ENCODE measurements at regions not wholly inside any gene's neighbourhood (a gene's known extent, or its start where the extent isn't known, plus 50 kb on each side); places are given as distances from the start of the nearest gene placed in this dataset.

DNA sequence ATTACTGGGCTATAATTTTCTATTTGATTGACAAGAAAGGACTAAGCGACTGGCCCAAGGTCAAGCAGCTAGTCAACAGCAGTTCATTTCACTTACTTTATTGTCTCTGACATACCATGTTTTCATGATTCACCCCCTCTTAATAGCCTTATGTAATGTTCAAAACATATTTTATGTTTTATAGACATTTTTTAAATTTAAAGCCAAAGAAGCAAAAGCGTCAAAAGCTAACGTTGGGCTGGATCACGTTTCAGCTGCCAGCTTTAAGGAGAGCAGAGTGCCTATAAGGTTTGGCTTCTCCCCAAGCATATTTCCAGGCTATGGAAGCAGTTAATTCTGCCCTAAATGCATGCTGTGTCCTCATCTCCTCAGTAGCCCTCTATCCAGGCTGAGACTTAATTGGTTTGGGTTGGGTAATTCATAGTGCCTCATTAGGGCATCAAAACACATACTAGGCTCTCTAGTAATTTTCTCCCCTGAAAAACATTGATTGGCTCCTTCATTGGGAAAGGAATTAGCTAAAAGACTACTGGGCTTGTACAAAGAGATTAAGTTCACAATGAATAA is 94.8 kb upstream of the CREB1 start:
- no peak for TF ChIP-seq EP300 (conservative IDR thresholded peaks at IDR 0.05; ENCODE audit: poor library complexity, severe bottlenecking)
- TF ChIP-seq TAF1 (IDR thresholded peaks at IDR 0.05; ENCODE audit: low read depth) = no peak
- TF ChIP-seq, protein P1, sequence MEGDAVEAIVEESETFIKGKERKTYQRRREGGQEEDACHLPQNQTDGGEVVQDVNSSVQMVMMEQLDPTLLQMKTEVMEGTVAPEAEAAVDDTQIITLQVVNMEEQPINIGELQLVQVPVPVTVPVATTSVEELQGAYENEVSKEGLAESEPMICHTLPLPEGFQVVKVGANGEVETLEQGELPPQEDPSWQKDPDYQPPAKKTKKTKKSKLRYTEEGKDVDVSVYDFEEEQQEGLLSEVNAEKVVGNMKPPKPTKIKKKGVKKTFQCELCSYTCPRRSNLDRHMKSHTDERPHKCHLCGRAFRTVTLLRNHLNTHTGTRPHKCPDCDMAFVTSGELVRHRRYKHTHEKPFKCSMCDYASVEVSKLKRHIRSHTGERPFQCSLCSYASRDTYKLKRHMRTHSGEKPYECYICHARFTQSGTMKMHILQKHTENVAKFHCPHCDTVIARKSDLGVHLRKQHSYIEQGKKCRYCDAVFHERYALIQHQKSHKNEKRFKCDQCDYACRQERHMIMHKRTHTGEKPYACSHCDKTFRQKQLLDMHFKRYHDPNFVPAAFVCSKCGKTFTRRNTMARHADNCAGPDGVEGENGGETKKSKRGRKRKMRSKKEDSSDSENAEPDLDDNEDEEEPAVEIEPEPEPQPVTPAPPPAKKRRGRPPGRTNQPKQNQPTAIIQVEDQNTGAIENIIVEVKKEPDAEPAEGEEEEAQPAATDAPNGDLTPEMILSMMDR (IDR thresholded peaks at IDR 0.05; ENCODE audit: poor library complexity, severe bottlenecking) = no peak
